ENCODE measurements at regions not wholly inside any gene's neighbourhood (a gene's known extent, or its start where the extent isn't known, plus 50 kb on each side); places are given as distances from the start of the nearest gene placed in this dataset.

DNA sequence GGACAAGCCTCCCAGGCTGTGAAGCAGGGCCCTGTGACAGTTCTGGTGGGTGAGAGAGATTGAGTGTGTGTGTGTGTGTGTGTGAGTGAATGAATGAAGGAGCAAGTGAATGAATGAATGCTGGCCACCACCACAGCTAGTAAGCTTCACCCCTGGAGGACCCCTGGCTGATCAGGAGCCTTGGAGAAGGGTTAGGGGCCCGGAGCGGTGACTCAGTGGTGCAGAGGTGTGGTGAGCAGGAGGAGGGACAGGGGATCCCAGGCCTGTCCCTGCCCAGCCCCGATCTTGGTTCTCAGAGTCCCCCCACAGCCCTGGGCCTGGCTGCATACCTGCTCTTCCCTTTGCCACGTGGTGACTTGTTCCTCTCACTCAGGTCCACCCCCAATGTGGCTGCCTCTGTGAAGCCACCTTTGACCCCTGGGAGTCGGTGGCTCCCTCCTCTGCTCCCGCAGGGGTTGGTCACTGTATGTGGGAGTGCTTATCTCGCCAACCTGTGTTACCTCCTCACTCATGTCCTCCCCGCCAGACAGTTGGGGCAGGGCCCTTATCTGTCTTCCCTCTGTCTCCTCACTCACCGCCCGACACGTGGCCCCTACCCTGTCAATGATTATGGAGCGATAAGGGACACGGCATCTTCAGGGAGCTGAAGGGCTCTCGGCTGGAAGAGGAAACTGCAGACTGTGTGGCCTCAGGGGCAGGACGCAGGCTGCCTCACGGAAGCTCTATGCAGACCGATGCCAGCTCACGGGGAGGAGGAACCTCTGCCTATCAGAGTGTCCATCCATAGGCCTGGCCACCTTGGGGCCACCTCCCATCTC, 99.9 kb upstream of the PITX1 start:
- TF ChIP-seq, protein P1, sequence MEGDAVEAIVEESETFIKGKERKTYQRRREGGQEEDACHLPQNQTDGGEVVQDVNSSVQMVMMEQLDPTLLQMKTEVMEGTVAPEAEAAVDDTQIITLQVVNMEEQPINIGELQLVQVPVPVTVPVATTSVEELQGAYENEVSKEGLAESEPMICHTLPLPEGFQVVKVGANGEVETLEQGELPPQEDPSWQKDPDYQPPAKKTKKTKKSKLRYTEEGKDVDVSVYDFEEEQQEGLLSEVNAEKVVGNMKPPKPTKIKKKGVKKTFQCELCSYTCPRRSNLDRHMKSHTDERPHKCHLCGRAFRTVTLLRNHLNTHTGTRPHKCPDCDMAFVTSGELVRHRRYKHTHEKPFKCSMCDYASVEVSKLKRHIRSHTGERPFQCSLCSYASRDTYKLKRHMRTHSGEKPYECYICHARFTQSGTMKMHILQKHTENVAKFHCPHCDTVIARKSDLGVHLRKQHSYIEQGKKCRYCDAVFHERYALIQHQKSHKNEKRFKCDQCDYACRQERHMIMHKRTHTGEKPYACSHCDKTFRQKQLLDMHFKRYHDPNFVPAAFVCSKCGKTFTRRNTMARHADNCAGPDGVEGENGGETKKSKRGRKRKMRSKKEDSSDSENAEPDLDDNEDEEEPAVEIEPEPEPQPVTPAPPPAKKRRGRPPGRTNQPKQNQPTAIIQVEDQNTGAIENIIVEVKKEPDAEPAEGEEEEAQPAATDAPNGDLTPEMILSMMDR (IDR thresholded peaks at IDR 0.05; ENCODE audit: control insufficient read depth, insufficient read depth, low read depth, low read length, missing control alignments): no peak
- DNase-seq (ENCODE audit: low read depth): no peak
- no peak overlapping the region for H3K4me3 ChIP-seq (ENCODE audit: control insufficient read depth, low read depth, low read length)

DNA sequence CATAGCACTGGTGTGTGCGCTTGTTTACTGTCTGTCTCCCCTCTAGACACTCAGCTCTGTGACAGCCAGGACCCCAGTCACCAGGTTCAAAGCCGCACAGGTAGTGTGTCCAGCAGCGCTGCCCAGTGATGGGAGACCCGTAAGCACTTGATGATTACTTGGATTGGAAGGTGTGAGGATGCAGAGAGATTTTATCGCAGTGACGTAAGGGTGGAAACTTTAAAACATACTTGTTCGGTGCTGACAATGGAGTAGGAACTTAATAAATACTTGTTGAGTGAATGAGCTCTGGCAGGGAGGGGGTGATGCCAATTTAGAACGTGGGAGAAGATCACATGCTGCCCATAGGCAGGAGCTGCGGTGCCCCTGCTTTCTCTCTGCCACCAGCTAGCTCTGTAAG, 99.2 kb upstream of the PITX1 start:
- no peak for DNase-seq (ENCODE audit: low read depth)
- no peak overlapping the region for H3K4me3 ChIP-seq (ENCODE audit: control insufficient read depth, low read depth, low read length)
- TF ChIP-seq, protein P1 (IDR thresholded peaks at IDR 0.05; ENCODE audit: control insufficient read depth, insufficient read depth, low read depth, low read length, missing control alignments): no peak

DNA sequence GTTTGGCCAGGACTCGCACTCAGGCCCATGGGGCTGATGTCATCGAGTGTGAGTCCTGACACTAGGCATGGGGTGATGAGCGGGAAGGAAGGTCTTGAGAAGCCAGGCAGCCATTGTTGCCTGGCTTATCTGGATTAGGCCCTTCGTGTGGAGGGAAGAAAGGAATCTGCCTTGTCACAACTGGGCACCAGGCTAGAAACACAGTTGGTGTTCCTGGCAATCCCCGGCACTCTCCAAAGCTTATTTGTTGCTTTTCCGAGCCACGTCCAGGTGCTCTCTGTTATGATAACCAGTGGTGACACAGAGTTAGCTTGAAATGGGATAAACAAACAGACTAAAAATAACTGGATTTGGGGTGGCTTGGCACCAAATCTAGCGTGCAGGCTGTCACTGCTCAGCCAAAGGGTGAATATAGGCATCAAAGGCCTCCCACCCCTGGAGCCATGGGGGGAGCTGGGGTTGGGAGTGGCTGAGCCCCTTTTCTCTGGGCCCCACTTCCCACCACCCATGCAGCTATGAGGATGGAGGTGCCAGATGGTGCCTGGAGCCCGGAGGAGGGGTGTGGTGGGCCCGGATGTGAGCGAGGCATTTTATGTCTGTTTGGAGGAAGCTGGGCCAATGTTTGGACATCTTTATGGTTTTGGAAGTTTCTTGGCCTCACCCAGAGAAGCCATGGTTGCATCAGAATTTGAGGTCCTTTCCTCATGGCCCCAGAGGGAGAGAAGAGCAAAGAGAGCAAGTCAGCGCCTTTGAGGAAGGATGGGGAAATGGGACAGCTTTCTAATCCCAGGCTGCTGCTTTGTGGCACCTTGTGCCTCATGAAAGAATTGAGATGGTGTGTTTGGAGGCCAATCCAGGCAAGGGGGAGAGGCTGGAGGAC, 98.0 kb upstream of the PITX1 start:
- no peak overlapping the region for H3K4me3 ChIP-seq (ENCODE audit: control insufficient read depth, low read depth, low read length)
- TF ChIP-seq, protein P1 (IDR thresholded peaks at IDR 0.05; ENCODE audit: control insufficient read depth, insufficient read depth, low read depth, low read length, missing control alignments): no peak
- no peak for DNase-seq (ENCODE audit: low read depth)

DNA sequence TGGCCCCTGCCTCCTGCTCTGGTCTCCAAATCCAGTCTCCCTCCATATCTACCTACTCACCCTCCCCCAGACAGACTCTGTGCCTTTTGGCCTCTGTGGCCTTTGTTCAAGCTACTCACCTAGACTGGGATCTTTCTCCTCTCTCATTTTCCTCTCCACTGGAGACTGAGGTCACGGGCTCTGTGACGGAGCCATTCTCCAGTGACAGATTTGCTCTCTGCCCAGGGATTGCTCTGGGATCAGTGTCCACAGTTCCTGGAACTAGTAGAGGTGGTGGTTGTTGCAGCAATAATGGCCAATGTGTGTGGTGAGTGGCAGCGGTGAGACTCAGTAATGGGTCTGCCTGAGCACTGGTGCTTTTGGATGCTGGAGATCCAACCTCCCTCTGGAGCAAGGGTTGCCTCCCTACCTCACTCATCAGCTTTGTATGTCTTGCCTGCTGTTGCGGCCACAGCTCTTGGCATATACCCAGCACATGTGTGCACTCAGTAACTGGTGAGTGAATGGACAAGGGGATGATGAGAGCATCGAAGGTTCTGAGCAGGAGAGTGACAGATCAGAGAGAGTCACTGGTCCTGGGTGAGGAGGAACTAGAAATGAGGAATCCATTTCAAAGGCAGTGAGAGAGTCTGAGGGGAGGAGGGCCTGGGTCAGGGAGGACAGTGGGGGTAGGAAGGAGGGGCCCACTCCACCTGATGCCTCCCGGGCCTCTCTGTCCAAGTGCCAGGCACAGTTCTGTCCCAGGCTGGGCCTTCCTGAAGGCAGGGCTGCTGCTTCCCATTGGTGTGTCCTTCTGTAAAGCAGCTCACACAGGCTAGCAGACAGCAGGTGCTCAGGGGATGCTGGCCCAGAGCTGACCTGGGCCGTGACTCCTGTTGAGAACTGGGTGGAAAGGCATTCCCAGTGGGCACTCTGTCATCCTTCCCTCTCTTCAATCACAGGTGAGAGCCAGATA, 96.5 kb upstream of the PITX1 start:
- no peak overlapping the region for H3K4me3 ChIP-seq (ENCODE audit: control insufficient read depth, low read depth, low read length)
- TF ChIP-seq, protein P1 (IDR thresholded peaks at IDR 0.05; ENCODE audit: control insufficient read depth, insufficient read depth, low read depth, low read length, missing control alignments): no peak
- DNase-seq (ENCODE audit: low read depth): no peak

DNA sequence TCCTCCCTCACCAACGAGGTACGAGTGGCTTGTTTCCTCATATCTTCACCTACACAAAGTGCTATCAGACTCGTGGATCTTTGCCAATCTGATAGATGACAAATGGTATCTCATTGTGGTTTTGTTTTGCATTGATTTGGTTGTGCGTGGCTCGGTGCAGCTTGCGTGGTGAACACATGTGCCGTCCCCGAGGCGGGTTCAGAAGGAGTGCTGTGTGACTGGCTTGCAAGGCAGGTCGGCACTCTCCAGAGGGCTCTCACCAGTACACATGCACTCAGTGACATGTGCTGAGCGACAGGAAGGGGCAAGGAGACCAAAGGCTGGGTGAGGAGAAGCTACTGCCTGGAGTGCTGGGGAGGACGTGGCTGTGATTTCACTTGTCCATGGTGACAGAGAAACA, 95.3 kb upstream of the PITX1 start:
- H3K4me3 ChIP-seq (ENCODE audit: control insufficient read depth, low read depth, low read length): no peak overlapping the region

More for the DNA sequence above, 95.3 kb upstream of the PITX1 start:
- no peak for DNase-seq (ENCODE audit: low read depth)
- TF ChIP-seq, protein P1 (IDR thresholded peaks at IDR 0.05; ENCODE audit: control insufficient read depth, insufficient read depth, low read depth, low read length, missing control alignments): no peak
